ENCODE measurements at regions not wholly inside any gene's neighbourhood (a gene's known extent, or its start where the extent isn't known, plus 50 kb on each side); places are given as distances from the start of the nearest gene placed in this dataset.

GRCh38 chr16:47858333-47858982, 297.3 kb downstream of the ABCC12 start:
- no peaks in the 10 kb centered on the region for H3K4me1 ChIP-seq (ENCODE audit: control insufficient read depth, insufficient read depth, low read length)
- peaks cover 3% of the 10 kb centered on the region for H3K27me3 Mint-ChIP-seq (ENCODE audit: insufficient read depth)
- DNase-seq: peak; percentile 26
- peaks cover 4% of the 10 kb centered on the region for H3K4me1 Mint-ChIP-seq
- no peak for TF ChIP-seq CTCF (conservative IDR thresholded peaks at IDR 0.05)
- H3K9me3 ChIP-seq (ENCODE audit: control insufficient read depth, low read length): no peaks in the 10 kb centered on the region
- H3K36me3 ChIP-seq (ENCODE audit: control insufficient read depth, insufficient read depth, low read length): no peaks in the 10 kb centered on the region
- no peak overlapping the region for H3K9ac ChIP-seq (ENCODE audit: extremely low read depth, low read length, poor library complexity, severe bottlenecking)
- no peaks in the 10 kb centered on the region for H3K36me3 Mint-ChIP-seq (ENCODE audit: low read depth)
- H3K4me3 ChIP-seq (ENCODE audit: low read length): no peak overlapping the region
- 74 to 93% methylated on average over 9 of the region's 9 CpGs for WGBS, 2 experiments (ENCODE audit: insufficient coverage in 1 of 2, insufficient read length in 1 of 2)
- no peak overlapping the region for H3K27ac Mint-ChIP-seq
- H3K27me3 ChIP-seq (ENCODE audit: control insufficient read depth, insufficient read depth, low read length, poor library complexity, severe bottlenecking): no peaks in the 10 kb centered on the region
- H3K4me3 Mint-ChIP-seq: no peak overlapping the region
- no peaks in the 10 kb centered on the region for H3K9me3 Mint-ChIP-seq
- no peak overlapping the region for H3K27ac ChIP-seq (ENCODE audit: low read depth, low read length)

DNA sequence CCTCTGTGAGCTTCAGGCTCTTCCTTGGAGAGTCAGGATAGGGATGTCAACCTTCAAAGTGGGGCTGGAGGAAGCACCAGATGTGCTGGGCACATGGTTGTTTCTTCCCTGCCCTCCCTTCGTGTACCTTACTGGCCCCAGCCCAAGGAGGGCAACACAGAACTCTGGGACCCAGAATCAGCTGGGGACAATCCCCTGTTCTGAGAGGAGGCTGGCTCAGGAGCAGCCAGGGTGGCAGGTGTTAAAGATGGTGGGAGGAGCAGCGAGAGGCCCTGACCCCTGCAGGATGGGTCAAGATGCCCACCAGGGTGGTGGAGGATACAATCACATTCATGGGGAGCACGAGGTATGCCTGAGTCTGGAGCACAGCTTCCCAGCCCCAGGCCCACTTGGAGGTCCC, 300.4 kb downstream of the ABCC12 start:
- Histone ChIP-seq H3K4me3 (ENCODE audit: low read length) (no peak overlapping the region), H3K27ac (ENCODE audit: low read depth, low read length) (no peak overlapping the region), H3K36me3 (ENCODE audit: control insufficient read depth, insufficient read depth, low read length) (no peaks in the 10 kb centered on the region), H3K9me3 (ENCODE audit: control insufficient read depth, low read length) (no peaks in the 10 kb centered on the region), H3K27me3 (ENCODE audit: control insufficient read depth, insufficient read depth, low read length, poor library complexity, severe bottlenecking) (no peaks in the 10 kb centered on the region), H3K4me1 (ENCODE audit: control insufficient read depth, insufficient read depth, low read length) (no peaks in the 10 kb centered on the region), H3K9ac (ENCODE audit: extremely low read depth, low read length, poor library complexity, severe bottlenecking) (no peak overlapping the region)
- Mint-ChIP-seq H3K4me3 (no peak overlapping the region), H3K36me3 (ENCODE audit: low read depth) (no peaks in the 10 kb centered on the region), H3K9me3 (no peaks in the 10 kb centered on the region), H3K27me3 (ENCODE audit: insufficient read depth) (no peaks in the 10 kb centered on the region), H3K4me1 (peaks cover 4% of the 10 kb centered on the region), H3K27ac (no peak overlapping the region)
- TF ChIP-seq CTCF (conservative IDR thresholded peaks at IDR 0.05): no peak
- 94 to 100% methylated on average over 1 to 3 of the region's 3 CpGs for WGBS, 2 experiments (ENCODE audit: insufficient coverage in 1 of 2, insufficient read length in 1 of 2)
- DNase-seq: no peak

GRCh38 chr16:47854737-47855136, 301.1 kb downstream of the ABCC12 start:
- H3K4me1 ChIP-seq (ENCODE audit: control insufficient read depth, insufficient read depth, low read length): no peaks in the 10 kb centered on the region
- peaks cover 4% of the 10 kb centered on the region for H3K4me1 Mint-ChIP-seq
- TF ChIP-seq CTCF (conservative IDR thresholded peaks at IDR 0.05): no peak
- no peaks in the 10 kb centered on the region for H3K36me3 ChIP-seq (ENCODE audit: control insufficient read depth, insufficient read depth, low read length)
- H3K9me3 ChIP-seq (ENCODE audit: control insufficient read depth, low read length): no peaks in the 10 kb centered on the region
- WGBS, 2 experiments (ENCODE audit: insufficient coverage in 1 of 2, insufficient read length in 1 of 2): 91% methylated on average over 2 of the region's 2 CpGs; no CpG with 5 or more reads in 1 of the 2 experiments
- H3K36me3 Mint-ChIP-seq (ENCODE audit: low read depth): no peaks in the 10 kb centered on the region
- H3K27ac ChIP-seq (ENCODE audit: low read depth, low read length): no peak overlapping the region
- no peaks in the 10 kb centered on the region for H3K27me3 ChIP-seq (ENCODE audit: control insufficient read depth, insufficient read depth, low read length, poor library complexity, severe bottlenecking)
- H3K9me3 Mint-ChIP-seq: no peaks in the 10 kb centered on the region
- H3K27me3 Mint-ChIP-seq (ENCODE audit: insufficient read depth): no peaks in the 10 kb centered on the region
- no peak overlapping the region for H3K4me3 ChIP-seq (ENCODE audit: low read length)
- H3K4me3 Mint-ChIP-seq: no peak overlapping the region
- no peak for DNase-seq
- H3K9ac ChIP-seq (ENCODE audit: extremely low read depth, low read length, poor library complexity, severe bottlenecking): no peak overlapping the region
- H3K27ac Mint-ChIP-seq: no peak overlapping the region

Measured in endodermal cell (in vitro differentiated cells).